ENCODE measurements at regions not wholly inside any gene's neighbourhood (a gene's known extent, or its start where the extent isn't known, plus 50 kb on each side); places are given as distances from the start of the nearest gene placed in this dataset.

- DNase-seq, result no peak
Measured at GRCh38 chr18:47458483-47458882, 207.0 kb upstream of the SKOR2 start.

- DNase-seq, result no peak
Measured at GRCh38 chr18:47457614-47458013, 206.2 kb upstream of the SKOR2 start.

- DNase-seq, result no peak
Measured at GRCh38 chr18:47453038-47453437, 201.6 kb upstream of the SKOR2 start.

- no peak for DNase-seq
Measured at GRCh38 chr18:47448956-47449355, 197.5 kb upstream of the SKOR2 start.

- no peak for DNase-seq
Measured at GRCh38 chr18:47441914-47442313, 190.5 kb upstream of the SKOR2 start.

GRCh38 chr18:47438001-47438400, 186.5 kb upstream of the SKOR2 start:
- no peak for DNase-seq

- DNase-seq, result no peak
Measured at GRCh38 chr18:47436871-47437270, 185.4 kb upstream of the SKOR2 start.

- no peak for DNase-seq
Measured at GRCh38 chr18:47434214-47434746, 182.8 kb upstream of the SKOR2 start.

- no peak for DNase-seq
Measured at GRCh38 chr18:47427923-47428637, 176.6 kb upstream of the SKOR2 start.

- no peak for DNase-seq
Measured at GRCh38 chr18:47427072-47427471, 175.6 kb upstream of the SKOR2 start.

- DNase-seq, result no peak
Measured at GRCh38 chr18:47425365-47425764, 173.9 kb upstream of the SKOR2 start.

- no peak for DNase-seq
Measured at GRCh38 chr18:47422524-47422923, 171.1 kb upstream of the SKOR2 start.

- no peak for DNase-seq
Measured at GRCh38 chr18:47420130-47420529, 168.7 kb upstream of the SKOR2 start.

- no peak for DNase-seq
Measured at GRCh38 chr18:47418746-47419145, 167.3 kb upstream of the SKOR2 start.

- no peak for DNase-seq
Measured at GRCh38 chr18:47417807-47418206, 166.3 kb upstream of the SKOR2 start.

- no peak for DNase-seq
Measured at GRCh38 chr18:47415881-47416280, 164.4 kb upstream of the SKOR2 start.

- DNase-seq, result no peak
Measured at GRCh38 chr18:47413327-47413726, 161.9 kb upstream of the SKOR2 start.

- DNase-seq, result no peak
Measured at GRCh38 chr18:47412924-47413323, 161.5 kb upstream of the SKOR2 start.

- DNase-seq, result no peak
Measured at GRCh38 chr18:47411159-47411558, 159.7 kb upstream of the SKOR2 start.

- DNase-seq, result no peak
Measured at GRCh38 chr18:47410139-47410538, 158.7 kb upstream of the SKOR2 start.

- no peak for DNase-seq
Measured at GRCh38 chr18:47409519-47409918, 158.1 kb upstream of the SKOR2 start.

- DNase-seq, result no peak
Measured at GRCh38 chr18:47407736-47408135, 156.3 kb upstream of the SKOR2 start.

GRCh38 chr18:47404845-47405244, 153.4 kb upstream of the SKOR2 start:
- DNase-seq, result no peak

GRCh38 chr18:47403949-47404348, 152.5 kb upstream of the SKOR2 start:
- DNase-seq, result no peak

GRCh38 chr18:47403317-47403716, 151.9 kb upstream of the SKOR2 start:
- DNase-seq, result no peak

Measured in NCI-H1694 (cell line).